Smooth muscle cell (in vitro differentiated cells): ENCODE measurements at regions not wholly inside any gene's neighbourhood (a gene's known extent, or its start where the extent isn't known, plus 50 kb on each side); places are given as distances from the start of the nearest gene placed in this dataset.
"Not testable (repeated sequence)": the region's sequence is repeated elsewhere in the genome, so short reads cannot be mapped to it uniquely, and the experiment has no call there.

Experiments used
- DNase-seq: peaks from one replicate; lab custom pipeline; 2025; ENCODE audit not compliant: unreplicated experiment; lab: John Stamatoyannopoulos, UW
- H2AFZ ChIP-seq: fragments of 200-600 bp; sonication (generic); 2 replicates; pipeline ENCODE4 v1.6.0; 2016; ENCODE audit warnings: antibody characterized with exemption, low read depth, mild to moderate bottlenecking
- H3F3A ChIP-seq: fragments of 200-600 bp; sonication (generic); 2 replicates; pipeline ENCODE4 v1.6.0; 2017; ENCODE audit warnings: antibody characterized with exemption, low read depth
- H3K27ac ChIP-seq: fragments of 200-600 bp; sonication (generic); 2 replicates; pipeline ENCODE4 v1.5.1; 2016; ENCODE audit warnings: low read depth, mild to moderate bottlenecking
- H3K27me3 ChIP-seq: fragments of 200-600 bp; sonication (generic); 2 replicates; pipeline ENCODE4 v1.6.1; 2016; ENCODE audit warnings: low read depth, mild to moderate bottlenecking
- H3K36me3 ChIP-seq: fragments of 200-600 bp; sonication (generic); 2 replicates; pipeline ENCODE4 v1.5.1; 2016; ENCODE audit warnings: low read depth
- H3K4me1 ChIP-seq: fragments of 200-600 bp; sonication (generic); 2 replicates; pipeline ENCODE4 v1.5.1; 2016; ENCODE audit warnings: low read depth
- H3K4me2 ChIP-seq: fragments of 200-600 bp; sonication (generic); 2 replicates; pipeline ENCODE4 v1.6.0; 2016; ENCODE audit warnings: mild to moderate bottlenecking
- H3K4me3 ChIP-seq: fragments of 200-600 bp; sonication (generic); 2 replicates; pipeline ENCODE4 v1.5.1; 2016; ENCODE audit warnings: mild to moderate bottlenecking
- H3K79me2 ChIP-seq: fragments of 200-600 bp; sonication (generic); 2 replicates; pipeline ENCODE4 v1.6.0; 2016; ENCODE audit warnings: low read depth, mild to moderate bottlenecking
- H3K9ac ChIP-seq: fragments of 200-600 bp; sonication (generic); 2 replicates; pipeline ENCODE4 v1.6.0; 2016; ENCODE audit warnings: low read depth
- H3K9me3 ChIP-seq: fragments of 200-600 bp; sonication (generic); replicated peaks from 2 replicates; pipeline ENCODE4 v1.5.1; 2016; ENCODE audit warnings: low read depth
- H4K20me1 ChIP-seq: fragments of 200-600 bp; sonication (generic); 2 replicates; pipeline ENCODE4 v1.6.0; 2016; ENCODE audit warnings: low read depth
- WGBS: methylation state at CpG from one replicate; pipeline ENCODE4 v1.1.7; 2016; ENCODE audit warnings: low lambda C conversion rate; 5-methylcytosine and 5-hydroxymethylcytosine counted together
- TF ChIP-seq, protein P1 (sequence below): fragments of 200-600 bp; sonication (generic); IDR thresholded peaks from 2 replicates; pipeline ENCODE4 v1.5.1; 2017; ENCODE audit warnings: borderline replicate concordance, mild to moderate bottlenecking, antibody characterized with exemption; ENCODE audit not compliant: insufficient read depth, poor library complexity, severe bottlenecking

DNA sequence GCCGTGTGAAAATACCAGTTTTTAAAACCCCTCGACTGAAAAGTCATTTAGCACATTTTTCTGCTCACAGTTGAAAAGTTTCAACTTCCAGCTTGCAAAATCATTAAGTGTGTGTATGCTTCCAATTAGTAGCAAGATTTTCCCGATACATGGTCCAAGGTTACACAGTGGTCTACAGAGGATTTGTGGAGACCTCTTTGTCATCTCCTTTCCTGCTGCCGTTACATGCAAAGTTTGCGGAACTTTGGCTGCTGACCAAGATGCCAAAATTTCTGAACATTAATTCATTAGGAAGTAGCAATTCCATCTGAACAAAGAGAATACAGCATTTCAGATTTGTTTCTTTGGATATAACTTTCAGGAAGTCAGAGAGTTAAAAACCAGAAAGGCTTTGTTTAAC lies 474.6 kb downstream of the PLCL1 start:
- H3K27me3 ChIP-seq = peaks cover 12% of the 10 kb centered on the region
- H3K79me2 ChIP-seq = no peaks in the 10 kb centered on the region
- no peak overlapping the region for H3K9ac ChIP-seq
- H3K36me3 ChIP-seq = no peaks in the 10 kb centered on the region
- WGBS = 88% methylated on average over 5 of the region's 5 CpGs
- TF ChIP-seq, protein P1, sequence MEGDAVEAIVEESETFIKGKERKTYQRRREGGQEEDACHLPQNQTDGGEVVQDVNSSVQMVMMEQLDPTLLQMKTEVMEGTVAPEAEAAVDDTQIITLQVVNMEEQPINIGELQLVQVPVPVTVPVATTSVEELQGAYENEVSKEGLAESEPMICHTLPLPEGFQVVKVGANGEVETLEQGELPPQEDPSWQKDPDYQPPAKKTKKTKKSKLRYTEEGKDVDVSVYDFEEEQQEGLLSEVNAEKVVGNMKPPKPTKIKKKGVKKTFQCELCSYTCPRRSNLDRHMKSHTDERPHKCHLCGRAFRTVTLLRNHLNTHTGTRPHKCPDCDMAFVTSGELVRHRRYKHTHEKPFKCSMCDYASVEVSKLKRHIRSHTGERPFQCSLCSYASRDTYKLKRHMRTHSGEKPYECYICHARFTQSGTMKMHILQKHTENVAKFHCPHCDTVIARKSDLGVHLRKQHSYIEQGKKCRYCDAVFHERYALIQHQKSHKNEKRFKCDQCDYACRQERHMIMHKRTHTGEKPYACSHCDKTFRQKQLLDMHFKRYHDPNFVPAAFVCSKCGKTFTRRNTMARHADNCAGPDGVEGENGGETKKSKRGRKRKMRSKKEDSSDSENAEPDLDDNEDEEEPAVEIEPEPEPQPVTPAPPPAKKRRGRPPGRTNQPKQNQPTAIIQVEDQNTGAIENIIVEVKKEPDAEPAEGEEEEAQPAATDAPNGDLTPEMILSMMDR = no peak
- H3F3A ChIP-seq = no peaks in the 10 kb centered on the region
- H3K4me1 ChIP-seq = no peaks in the 10 kb centered on the region
- no peak overlapping the region for H2AFZ ChIP-seq
- no peak overlapping the region for H3K4me2 ChIP-seq
- DNase-seq = no peak
- no peak overlapping the region for H3K4me3 ChIP-seq
- no peaks in the 10 kb centered on the region for H3K9me3 ChIP-seq
- no peak overlapping the region for H3K27ac ChIP-seq
- no peaks in the 10 kb centered on the region for H4K20me1 ChIP-seq

DNA sequence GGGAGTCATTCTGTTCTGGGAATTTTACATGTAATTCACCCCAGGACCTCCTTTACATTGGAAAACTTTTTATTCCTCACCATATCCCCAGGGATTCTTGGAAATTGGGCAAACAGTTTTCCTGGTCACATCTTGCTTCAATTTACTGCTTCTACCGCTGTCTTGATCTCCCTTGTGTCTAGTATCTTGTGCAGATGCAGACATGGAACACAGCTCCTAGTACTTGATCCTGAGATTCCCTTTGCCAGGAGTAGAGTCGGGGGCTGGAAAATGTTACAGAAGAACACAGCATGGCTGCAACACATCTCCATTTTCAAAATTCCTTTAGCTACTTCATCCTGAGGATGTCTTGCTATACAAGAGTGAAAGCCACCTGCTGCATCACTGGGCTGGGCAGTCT lies 472.8 kb downstream of the PLCL1 start:
- Histone ChIP-seq H3K36me3 (no peaks in the 10 kb centered on the region), H3K27ac (no peak overlapping the region), H3K4me1 (peaks cover 5% of the 10 kb centered on the region), H3K4me3 (no peak overlapping the region), H3K4me2 (no peak overlapping the region), H3K27me3 (peaks cover 5% of the 10 kb centered on the region), H3K79me2 (no peaks in the 10 kb centered on the region), H3F3A (no peaks in the 10 kb centered on the region), H3K9ac (no peak overlapping the region), H2AFZ (no peak overlapping the region), H3K9me3 (no peaks in the 10 kb centered on the region), H4K20me1 (no peaks in the 10 kb centered on the region)
- WGBS = 60% methylated on average over 2 of the region's 2 CpGs
- TF ChIP-seq, protein P1 = no peak
- no peak for DNase-seq

DNA sequence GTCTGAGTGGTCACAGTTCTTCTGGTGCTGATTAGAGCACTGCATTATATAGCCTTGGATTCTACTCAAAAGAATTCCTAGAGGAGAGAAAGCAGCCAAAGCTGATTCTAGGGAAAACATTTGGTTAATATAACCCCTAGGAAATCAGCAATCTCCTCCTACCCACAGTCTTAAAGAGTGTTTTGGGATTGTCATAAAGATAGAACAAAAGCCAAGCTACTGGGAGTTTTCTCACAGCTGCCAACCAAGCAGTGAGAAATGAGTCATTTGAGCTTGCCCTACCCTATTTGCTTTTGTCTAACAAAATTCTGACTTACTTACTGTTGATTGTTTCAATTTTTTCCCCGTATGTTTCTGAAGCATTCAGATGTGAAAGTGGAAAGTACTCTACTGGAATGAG lies 469.3 kb downstream of the PLCL1 start:
- no peak for DNase-seq
- Histone ChIP-seq H3K4me1 (peaks cover 5% of the 10 kb centered on the region), H3F3A (no peaks in the 10 kb centered on the region), H3K4me3 (no peak overlapping the region), H3K79me2 (no peaks in the 10 kb centered on the region), H3K27ac (no peak overlapping the region), H3K27me3 (peaks cover 5% of the 10 kb centered on the region), H2AFZ (peak overlapping the region; percentile 28), H3K9me3 (no peaks in the 10 kb centered on the region), H3K36me3 (no peaks in the 10 kb centered on the region), H4K20me1 (no peaks in the 10 kb centered on the region), H3K4me2 (peak overlapping the region; percentile 47), H3K9ac (no peak overlapping the region)
- TF ChIP-seq, protein P1 = no peak
- WGBS = 28% methylated on average over 1 of the region's 1 CpG

DNA sequence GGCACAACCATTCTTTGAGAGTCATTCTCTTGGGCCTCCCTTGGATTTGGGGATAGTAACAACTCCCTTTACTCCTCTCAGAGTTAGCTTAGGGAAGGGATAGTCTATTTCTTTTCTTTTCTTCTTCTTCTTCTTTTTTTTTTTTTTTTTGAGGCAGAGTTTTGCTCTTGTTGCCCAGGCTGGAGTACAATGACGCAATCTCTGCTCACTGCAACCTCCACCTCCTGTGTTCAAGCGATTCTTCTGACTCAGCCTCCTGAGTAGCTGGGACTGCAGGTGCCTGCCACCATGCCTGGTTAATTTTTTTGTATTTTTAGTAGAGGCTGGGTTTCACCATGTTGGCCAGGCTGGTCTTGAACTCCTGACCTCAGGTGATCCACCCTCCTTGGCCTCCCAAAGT lies 465.8 kb downstream of the PLCL1 start:
- H3K4me1 ChIP-seq, H2AFZ ChIP-seq, DNase-seq, H3K9ac ChIP-seq, H3K79me2 ChIP-seq, H3K36me3 ChIP-seq, H3K9me3 ChIP-seq, H3K4me2 ChIP-seq, H3K27me3 ChIP-seq, H3F3A ChIP-seq, H3K27ac ChIP-seq, H3K4me3 ChIP-seq, H4K20me1 ChIP-seq: not testable (repeated sequence)
- 96% methylated on average over 2 of the region's 2 CpGs for WGBS
